ENCODE measurements at regions not wholly inside any gene's neighbourhood (a gene's known extent, or its start where the extent isn't known, plus 50 kb on each side); places are given as distances from the start of the nearest gene placed in this dataset.

DNA sequence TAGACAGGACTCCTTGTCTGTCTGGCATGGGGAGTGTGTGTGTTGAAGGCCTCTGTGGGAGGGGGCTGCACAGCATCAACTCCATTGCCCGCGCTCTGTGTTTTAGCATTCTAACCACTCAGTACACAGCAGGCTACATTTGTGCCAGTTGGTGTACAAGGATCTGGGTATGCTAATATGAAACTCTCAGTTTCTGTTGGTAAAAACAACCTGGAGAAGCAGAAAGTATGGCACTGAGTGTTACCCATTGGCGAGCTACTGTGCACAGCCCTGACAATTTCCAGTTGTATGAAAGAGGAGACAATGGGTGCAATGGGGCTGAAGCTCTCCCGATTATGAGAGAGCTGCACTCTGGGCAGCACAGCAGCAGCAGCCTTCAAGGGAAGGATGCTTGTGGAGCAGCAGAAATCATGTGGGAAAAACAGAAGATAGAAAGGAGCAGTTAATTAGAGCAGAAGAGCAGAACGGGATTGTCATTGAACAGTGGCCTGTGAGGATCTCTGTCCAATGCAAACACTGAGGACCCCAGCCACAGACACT is 443.6 kb downstream of the CBLN2 start:
- intact Hi-C loops (cut with DNase I; ENCODE audit: low total_unique reads) (no loop called here), in situ Hi-C loops (cut with MboI; ENCODE audit: low sequenced_read_pairs in 4 of 4) (no loop called here)
- Histone ChIP-seq H3K4me1 (no peaks in the 10 kb centered on the region), H3K9me3 (no peaks in the 10 kb centered on the region), H3K36me3 (no peaks in the 10 kb centered on the region), H3K4me3 (no peak overlapping the region), H3K27me3 (no peaks in the 10 kb centered on the region), H3K27ac (no peak overlapping the region)
- DNase-seq, result no peak
- no peak for ATAC-seq
- TF ChIP-seq CTCF (IDR thresholded peaks at IDR 0.05 in 4 of 5, conservative IDR thresholded peaks at IDR 0.05 in 1 of 5) (no peak), POLR2A (IDR thresholded peaks at IDR 0.05) (no peak)

DNA sequence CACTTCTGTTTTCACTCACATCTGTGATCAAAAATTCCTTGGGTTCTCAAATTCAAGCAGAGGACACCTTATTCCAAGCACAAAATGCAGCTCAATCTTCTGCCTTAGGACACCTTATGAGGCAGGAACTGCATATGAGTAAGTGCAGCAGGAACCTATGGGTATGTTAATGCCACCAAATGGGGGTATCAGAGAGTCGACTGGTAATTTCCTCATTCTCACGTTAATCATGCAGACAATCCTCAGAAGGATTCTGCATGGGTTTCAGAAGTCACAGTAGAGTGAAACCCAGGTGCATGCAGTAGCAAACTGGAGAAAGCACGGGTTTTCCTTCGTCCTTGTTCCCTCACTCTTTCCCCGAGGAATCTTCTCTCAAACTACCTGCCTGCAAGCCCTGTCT is 452.8 kb downstream of the CBLN2 start:
- no peak for DNase-seq
- Histone ChIP-seq H3K9me3 (no peaks in the 10 kb centered on the region), H3K4me3 (no peak overlapping the region), H3K27me3 (no peaks in the 10 kb centered on the region), H3K27ac (no peak overlapping the region), H3K4me1 (no peaks in the 10 kb centered on the region), H3K36me3 (no peaks in the 10 kb centered on the region)
- in situ Hi-C loops (cut with MboI; ENCODE audit: low sequenced_read_pairs in 4 of 4) (no loop called here), intact Hi-C loops (cut with DNase I; ENCODE audit: low total_unique reads) (no loop called here)
- no peak for ATAC-seq
- TF ChIP-seq POLR2A (IDR thresholded peaks at IDR 0.05) (no peak), CTCF (IDR thresholded peaks at IDR 0.05 in 4 of 5, conservative IDR thresholded peaks at IDR 0.05 in 1 of 5) (no peak)

- H3K36me3 ChIP-seq, result no peaks in the 10 kb centered on the region
- H3K4me3 ChIP-seq, result no peak overlapping the region
- H3K27ac ChIP-seq, result no peak overlapping the region
- in situ Hi-C loops (cut with MboI; ENCODE audit: low sequenced_read_pairs in 4 of 4), result no loop called here
- intact Hi-C loops (cut with DNase I; ENCODE audit: low total_unique reads), result no loop called here
- TF ChIP-seq CTCF (IDR thresholded peaks at IDR 0.05 in 4 of 5, conservative IDR thresholded peaks at IDR 0.05 in 1 of 5) (no peak), POLR2A (IDR thresholded peaks at IDR 0.05) (no peak)
- DNase-seq (no peak), ATAC-seq (no peak)
- no peaks in the 10 kb centered on the region for H3K27me3 ChIP-seq
- H3K9me3 ChIP-seq, result no peaks in the 10 kb centered on the region
- no peaks in the 10 kb centered on the region for H3K4me1 ChIP-seq
Measured at GRCh38 chr18:72089432-72089831, 454.7 kb downstream of the CBLN2 start.

DNA sequence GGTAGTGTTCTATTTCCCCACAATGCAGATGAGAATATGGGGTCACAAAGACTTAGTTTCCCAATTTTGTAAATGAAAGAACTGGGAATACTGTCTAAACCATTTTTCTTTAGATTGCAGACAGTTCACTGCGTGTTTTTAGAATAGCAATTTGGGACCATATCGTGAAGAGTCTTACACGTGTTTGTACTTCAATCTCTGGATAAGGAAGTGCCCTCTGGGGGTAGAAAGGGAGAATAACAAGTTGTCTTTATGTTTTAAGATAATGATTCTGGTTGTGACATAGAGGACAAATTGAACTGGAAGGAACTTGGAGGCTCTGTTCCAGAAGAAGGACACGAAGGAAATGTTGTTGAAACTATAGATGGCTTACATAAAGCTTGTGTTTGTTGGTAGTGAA is 457.7 kb downstream of the CBLN2 start:
- intact Hi-C loops (cut with DNase I; ENCODE audit: low total_unique reads), result no loop called here
- no peak for DNase-seq
- TF ChIP-seq POLR2A (IDR thresholded peaks at IDR 0.05) (no peak), CTCF (IDR thresholded peaks at IDR 0.05 in 4 of 5, conservative IDR thresholded peaks at IDR 0.05 in 1 of 5) (no peak)
- ATAC-seq, result no peak
- Histone ChIP-seq H3K27ac (no peak overlapping the region), H3K4me1 (no peaks in the 10 kb centered on the region), H3K27me3 (no peaks in the 10 kb centered on the region), H3K4me3 (no peak overlapping the region), H3K36me3 (no peaks in the 10 kb centered on the region), H3K9me3 (no peaks in the 10 kb centered on the region)
- in situ Hi-C loops (cut with MboI; ENCODE audit: low sequenced_read_pairs in 4 of 4), result no loop called here

GRCh38 chr18:72075040-72075439 is 469.1 kb downstream of the CBLN2 start:
- Histone ChIP-seq H3K36me3 (no peaks in the 10 kb centered on the region), H3K27me3 (no peaks in the 10 kb centered on the region), H3K27ac (no peak overlapping the region), H3K4me3 (no peak overlapping the region), H3K9me3 (no peaks in the 10 kb centered on the region), H3K4me1 (no peaks in the 10 kb centered on the region)
- TF ChIP-seq CTCF (IDR thresholded peaks at IDR 0.05 in 4 of 5, conservative IDR thresholded peaks at IDR 0.05 in 1 of 5) (no peak), POLR2A (IDR thresholded peaks at IDR 0.05) (no peak)
- in situ Hi-C loops (cut with MboI; ENCODE audit: low sequenced_read_pairs in 4 of 4) (no loop called here), intact Hi-C loops (cut with DNase I; ENCODE audit: low total_unique reads) (no loop called here)
- DNase-seq (no peak), ATAC-seq (no peak)
